A673 (cell line): ENCODE measurements at regions not wholly inside any gene's neighbourhood (a gene's known extent, or its start where the extent isn't known, plus 50 kb on each side); places are given as distances from the start of the nearest gene placed in this dataset.

Experiments used
- EZH2 ChIP-seq: fragments of 200-600 bp; sonication (generic); IDR thresholded peaks from 2 replicates; pipeline ENCODE4 v1.6.1; 2017; ENCODE audit warnings: borderline replicate concordance, low read depth, mild to moderate bottlenecking, mixed read lengths, antibody characterized with exemption, low read length; ENCODE audit not compliant: poor library complexity, severe bottlenecking
- TF ChIP-seq, protein P1 (sequence below): fragments of 300-800, 200-600 bp; sonication (generic); conservative IDR thresholded peaks from 2 replicates; pipeline ENCODE4 v1.5.1; 2017; ENCODE audit warnings: low read depth, mild to moderate bottlenecking, antibody characterized with exemption, low read length, moderate library complexity, mixed read lengths

DNA sequence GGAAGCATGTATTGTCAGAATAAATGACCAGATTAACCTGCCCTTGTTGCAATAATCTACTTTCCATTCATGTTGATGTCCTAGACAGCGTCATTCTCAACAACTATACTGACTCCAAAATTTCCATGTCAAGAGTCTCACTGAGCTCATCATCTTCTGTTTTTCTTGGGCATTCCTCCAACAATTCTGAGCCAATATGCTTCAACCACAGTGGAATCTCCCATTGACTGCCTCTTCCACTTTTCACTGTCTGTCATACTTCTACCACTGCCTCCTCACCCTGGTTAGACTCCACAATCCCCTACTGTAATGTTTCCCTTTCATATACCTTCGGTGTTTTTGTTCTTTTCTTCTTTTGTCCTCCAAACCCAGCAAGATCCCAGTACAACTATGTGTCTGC, 162.8 kb downstream of the TLE1 start:
- TF ChIP-seq, protein P1, sequence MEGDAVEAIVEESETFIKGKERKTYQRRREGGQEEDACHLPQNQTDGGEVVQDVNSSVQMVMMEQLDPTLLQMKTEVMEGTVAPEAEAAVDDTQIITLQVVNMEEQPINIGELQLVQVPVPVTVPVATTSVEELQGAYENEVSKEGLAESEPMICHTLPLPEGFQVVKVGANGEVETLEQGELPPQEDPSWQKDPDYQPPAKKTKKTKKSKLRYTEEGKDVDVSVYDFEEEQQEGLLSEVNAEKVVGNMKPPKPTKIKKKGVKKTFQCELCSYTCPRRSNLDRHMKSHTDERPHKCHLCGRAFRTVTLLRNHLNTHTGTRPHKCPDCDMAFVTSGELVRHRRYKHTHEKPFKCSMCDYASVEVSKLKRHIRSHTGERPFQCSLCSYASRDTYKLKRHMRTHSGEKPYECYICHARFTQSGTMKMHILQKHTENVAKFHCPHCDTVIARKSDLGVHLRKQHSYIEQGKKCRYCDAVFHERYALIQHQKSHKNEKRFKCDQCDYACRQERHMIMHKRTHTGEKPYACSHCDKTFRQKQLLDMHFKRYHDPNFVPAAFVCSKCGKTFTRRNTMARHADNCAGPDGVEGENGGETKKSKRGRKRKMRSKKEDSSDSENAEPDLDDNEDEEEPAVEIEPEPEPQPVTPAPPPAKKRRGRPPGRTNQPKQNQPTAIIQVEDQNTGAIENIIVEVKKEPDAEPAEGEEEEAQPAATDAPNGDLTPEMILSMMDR: no peak
- no peak for TF ChIP-seq EZH2
